Mucosa of rectum (tissue), 2 donors: ENCODE measurements at regions not wholly inside any gene's neighbourhood (a gene's known extent, or its start where the extent isn't known, plus 50 kb on each side); places are given as distances from the start of the nearest gene placed in this dataset.

ENCODE experiments used
- H3K27ac ChIP-seq, 2 donors: one replicate each; pipeline ENCODE4 v1.7.0; 2013; ENCODE audit warnings: inconsistent platforms in 2 of 2, low read depth in 2 of 2, low read length in 2 of 2
- H3K27me3 ChIP-seq, 2 donors: one replicate each; pipeline ENCODE4 v1.7.0; 2013; ENCODE audit warnings: low read length in 2 of 2; ENCODE audit not compliant: control insufficient read depth in 2 of 2, insufficient read depth in 2 of 2
- H3K36me3 ChIP-seq, 2 donors: one replicate each; pipeline ENCODE4 v1.7.0; 2013; ENCODE audit warnings: low read length in 2 of 2; ENCODE audit not compliant: control insufficient read depth in 2 of 2, insufficient read depth in 2 of 2
- H3K4me1 ChIP-seq, 2 donors: one replicate each; pipeline ENCODE4 v1.7.0; 2013; ENCODE audit warnings: low read length in 2 of 2, mild to moderate bottlenecking in 1 of 2; ENCODE audit not compliant: control insufficient read depth in 2 of 2, insufficient read depth in 2 of 2
- H3K4me3 ChIP-seq, 2 donors: one replicate each; pipeline ENCODE4 v1.7.0; 2013; ENCODE audit warnings: low read length in 2 of 2
- H3K9ac ChIP-seq, 2 donors: one replicate each; pipeline ENCODE4 v1.7.0; 2013; ENCODE audit warnings: low read length in 2 of 2, low read depth in 1 of 2, mild to moderate bottlenecking in 1 of 2
- H3K9me3 ChIP-seq, 2 donors: one replicate each; pipeline ENCODE4 v1.7.0; 2013; ENCODE audit warnings: low read length in 2 of 2; ENCODE audit not compliant: control insufficient read depth in 2 of 2
- donor health status: healthy.
- donor health status: Normal muscosa, but diverticular disease.

GRCh38 chr7:69254643-69255042 is 343.6 kb upstream of the AUTS2 start:
- no peak overlapping the region for H3K27ac ChIP-seq
- no peak overlapping the region for H3K4me3 ChIP-seq
- no peaks in the 10 kb centered on the region for H3K27me3 ChIP-seq
- H3K9me3 ChIP-seq = no peaks in the 10 kb centered on the region
- no peaks in the 10 kb centered on the region for H3K4me1 ChIP-seq
- H3K9ac ChIP-seq = no peak overlapping the region
- no peaks in the 10 kb centered on the region for H3K36me3 ChIP-seq

GRCh38 chr7:69256634-69257081 is 341.6 kb upstream of the AUTS2 start:
- Histone ChIP-seq H3K4me3 (no peak overlapping the region), H3K36me3 (no peaks in the 10 kb centered on the region), H3K4me1 (no peaks in the 10 kb centered on the region), H3K9me3 (no peaks in the 10 kb centered on the region), H3K27ac (no peak overlapping the region), H3K27me3 (no peaks in the 10 kb centered on the region), H3K9ac (no peak overlapping the region)

- Histone ChIP-seq H3K9ac (no peak overlapping the region), H3K4me3 (no peak overlapping the region), H3K27ac (no peak overlapping the region), H3K4me1 (no peaks in the 10 kb centered on the region), H3K9me3 (no peaks in the 10 kb centered on the region), H3K36me3 (no peaks in the 10 kb centered on the region), H3K27me3 (no peaks in the 10 kb centered on the region)
Observed at GRCh38 chr7:69257592-69257991, 340.7 kb upstream of the AUTS2 start.

- H3K4me1 ChIP-seq = no peaks in the 10 kb centered on the region
- no peak overlapping the region for H3K27ac ChIP-seq
- no peak overlapping the region for H3K4me3 ChIP-seq
- no peaks in the 10 kb centered on the region for H3K9me3 ChIP-seq
- no peaks in the 10 kb centered on the region for H3K27me3 ChIP-seq
- H3K9ac ChIP-seq = no peak overlapping the region
- no peaks in the 10 kb centered on the region for H3K36me3 ChIP-seq
Observed at GRCh38 chr7:69259445-69259844, 338.8 kb upstream of the AUTS2 start.

- no peaks in the 10 kb centered on the region for H3K27me3 ChIP-seq
Observed at GRCh38 chr7:69260023-69260422, 338.3 kb upstream of the AUTS2 start.

GRCh38 chr7:69263550-69263949 is 334.7 kb upstream of the AUTS2 start:
- Histone ChIP-seq H3K27me3 (no peaks in the 10 kb centered on the region), H3K9ac (no peak overlapping the region), H3K36me3 (no peaks in the 10 kb centered on the region), H3K4me1 (no peaks in the 10 kb centered on the region), H3K27ac (no peak overlapping the region), H3K4me3 (no peak overlapping the region), H3K9me3 (no peaks in the 10 kb centered on the region)

More at GRCh38 chr7:69260023-69260422, 338.3 kb upstream of the AUTS2 start:
- Histone ChIP-seq H3K9me3 (no peaks in the 10 kb centered on the region), H3K36me3 (no peaks in the 10 kb centered on the region), H3K9ac (no peak overlapping the region), H3K4me3 (no peak overlapping the region), H3K27ac (no peak overlapping the region), H3K4me1 (no peaks in the 10 kb centered on the region)

GRCh38 chr7:69269806-69270205 is 328.5 kb upstream of the AUTS2 start:
- Histone ChIP-seq H3K9ac (no peak overlapping the region), H3K9me3 (peaks cover 0 to 5% of the 10 kb centered on the region in 2 donors), H3K27ac (no peak overlapping the region), H3K4me1 (no peaks in the 10 kb centered on the region), H3K4me3 (no peak overlapping the region), H3K27me3 (no peaks in the 10 kb centered on the region), H3K36me3 (no peaks in the 10 kb centered on the region)

GRCh38 chr7:69272101-69272500 is 326.2 kb upstream of the AUTS2 start:
- H3K36me3 ChIP-seq = no peaks in the 10 kb centered on the region
- no peak overlapping the region for H3K9ac ChIP-seq
- H3K27me3 ChIP-seq = no peaks in the 10 kb centered on the region
- H3K4me1 ChIP-seq = no peaks in the 10 kb centered on the region
- H3K27ac ChIP-seq = no peak overlapping the region
- peaks cover 0 to 5% of the 10 kb centered on the region in 2 donors for H3K9me3 ChIP-seq
- no peak overlapping the region for H3K4me3 ChIP-seq

GRCh38 chr7:69276011-69276729 is 322.1 kb upstream of the AUTS2 start:
- Histone ChIP-seq H3K27ac (no peak overlapping the region), H3K9ac (no peak overlapping the region), H3K4me1 (no peaks in the 10 kb centered on the region), H3K36me3 (no peaks in the 10 kb centered on the region), H3K9me3 (peaks cover 0 to 5% of the 10 kb centered on the region in 2 donors), H3K4me3 (no peak overlapping the region), H3K27me3 (no peaks in the 10 kb centered on the region)

GRCh38 chr7:69277366-69277765 is 320.9 kb upstream of the AUTS2 start:
- H3K27me3 ChIP-seq = no peaks in the 10 kb centered on the region
- no peaks in the 10 kb centered on the region for H3K4me1 ChIP-seq
- no peak overlapping the region for H3K9ac ChIP-seq
- H3K4me3 ChIP-seq = no peak overlapping the region
- no peaks in the 10 kb centered on the region for H3K36me3 ChIP-seq
- H3K27ac ChIP-seq = no peak overlapping the region
- peaks cover 0 to 5% of the 10 kb centered on the region in 2 donors for H3K9me3 ChIP-seq
